GM18502 (cell line): ENCODE measurements at regions not wholly inside any gene's neighbourhood (a gene's known extent, or its start where the extent isn't known, plus 50 kb on each side); places are given as distances from the start of the nearest gene placed in this dataset.

Experiments
- ATAC-seq: cut with Tn5 transposase; IDR thresholded peaks from one replicate; pipeline ENCODE4 v1.9.1; 2021; ENCODE audit warnings: mild to moderate bottlenecking; ENCODE audit not compliant: unreplicated experiment, poor library complexity

DNA sequence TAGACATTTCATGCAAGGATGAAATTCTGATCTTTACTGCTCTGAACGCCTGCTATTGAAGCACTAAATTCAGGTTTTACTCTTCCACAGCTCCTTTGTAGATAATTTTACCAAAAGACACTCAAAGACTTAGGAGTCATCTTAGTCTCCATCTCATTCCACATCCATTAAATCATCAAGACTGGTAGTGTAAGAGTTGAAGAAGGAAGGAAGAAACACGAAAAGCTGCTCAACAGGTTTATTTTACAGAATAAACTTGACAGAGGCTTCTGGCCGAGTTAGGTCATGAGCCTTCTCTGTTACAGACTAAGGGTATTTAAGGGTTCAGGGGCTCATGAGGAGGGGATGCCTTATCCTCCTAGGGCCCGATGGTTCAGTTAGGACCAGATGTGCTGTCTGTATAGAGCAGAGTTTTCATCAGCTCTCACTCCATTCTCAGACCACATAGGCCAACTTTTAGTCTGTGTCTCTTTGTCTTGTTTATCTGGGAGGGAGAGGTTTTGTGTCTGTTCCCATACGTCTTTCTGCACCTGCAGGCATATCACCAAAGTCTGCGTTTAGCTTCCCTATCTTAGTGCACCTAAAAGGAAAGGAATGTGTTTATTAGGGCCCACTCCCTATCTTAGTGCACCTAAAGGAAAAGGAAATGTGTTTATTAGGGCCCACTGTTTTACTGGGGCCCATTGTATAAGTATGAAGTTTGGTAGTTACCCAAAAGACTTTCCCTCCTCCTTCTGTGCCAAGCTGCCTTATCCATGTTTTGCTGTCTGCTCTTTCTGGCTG lies 57.4 kb upstream of the RGS18 start:
- ATAC-seq: no peak

DNA sequence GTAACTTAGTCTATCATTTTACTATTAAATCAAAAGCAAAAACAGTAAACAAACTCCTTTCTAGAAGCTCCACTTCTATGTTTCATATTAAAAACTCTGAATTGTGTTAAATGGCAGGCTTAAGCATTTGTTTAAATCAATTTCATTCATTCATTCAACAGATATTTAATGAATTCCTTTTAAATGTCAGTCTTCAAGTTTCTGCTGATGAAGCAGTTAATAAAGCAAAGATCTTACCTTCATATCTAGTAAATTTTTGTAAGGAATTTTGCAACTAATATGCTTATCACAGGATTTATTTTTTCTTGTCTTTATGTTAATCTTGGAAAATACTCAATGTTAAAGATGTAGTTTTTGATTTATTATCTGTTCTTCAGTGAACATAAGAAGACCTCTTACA lies 54.1 kb upstream of the RGS18 start:
- no peak for ATAC-seq

DNA sequence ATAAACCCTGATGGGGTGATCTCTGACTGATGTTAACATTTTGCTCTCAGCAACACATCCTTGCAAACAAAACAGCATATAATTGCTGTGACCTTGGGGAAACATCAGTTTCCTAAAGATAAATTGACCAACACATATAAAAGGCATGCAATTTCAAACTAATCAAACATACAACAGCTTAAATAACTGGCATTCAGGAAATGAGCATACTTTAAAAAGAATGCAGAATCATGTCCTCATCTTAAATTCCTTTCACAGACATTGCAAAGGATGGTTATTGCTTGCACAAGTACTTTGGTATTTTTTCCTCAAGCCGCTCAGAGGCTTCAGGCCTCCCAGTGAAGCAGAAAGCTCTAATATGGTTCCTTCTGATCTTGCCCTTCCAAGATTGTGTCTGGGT lies 53.4 kb upstream of the RGS18 start:
- no peak for ATAC-seq

DNA sequence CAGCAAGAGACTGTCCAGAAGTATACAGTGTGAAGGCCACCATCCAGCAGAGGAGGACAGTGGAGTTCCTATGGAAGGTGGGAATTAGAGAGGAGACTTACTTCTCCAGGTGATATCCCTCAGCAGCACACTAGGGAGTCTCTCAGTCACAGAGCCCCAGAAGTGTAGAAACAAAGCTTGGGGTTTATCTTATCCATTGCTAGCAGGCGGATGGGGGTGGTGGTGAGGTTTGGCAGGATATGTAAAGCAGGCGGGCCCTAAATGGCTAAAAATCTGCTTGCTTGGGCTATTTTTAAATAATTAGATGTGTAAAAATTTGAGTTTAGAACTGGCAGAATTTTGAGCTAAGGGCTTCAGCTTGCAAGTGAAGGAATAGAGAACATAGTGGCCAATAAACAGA lies 50.1 kb upstream of the RGS18 start:
- no peak for ATAC-seq
